H1 (cell line): ENCODE measurements at regions not wholly inside any gene's neighbourhood (a gene's known extent, or its start where the extent isn't known, plus 50 kb on each side); places are given as distances from the start of the nearest gene placed in this dataset.

Experiments
- BACH1 ChIP-seq: IDR thresholded peaks from 2 replicates; pipeline ENCODE4 v1.6.1; 2012; ENCODE audit warnings: low read length, improper control_type of control experiment
- CBX5 ChIP-seq: fragments of 300-800, 300-1000 bp; sonication (generic); IDR thresholded peaks from 2 replicates; pipeline ENCODE4 v1.7.1; 2016; ENCODE audit warnings: antibody characterized with exemption, low read length, low read depth
- CHD1 ChIP-seq: IDR thresholded peaks from 2 replicates; pipeline ENCODE4 v1.6.1; 2012; ENCODE audit warnings: low read depth, low read length, improper control_type of control experiment
- GTF2F1 ChIP-seq: IDR thresholded peaks from 2 replicates; pipeline ENCODE4 v1.6.1; 2012; ENCODE audit warnings: low read depth, low read length, improper control_type of control experiment, borderline replicate concordance
- RBBP5 ChIP-seq: IDR thresholded peaks from 2 replicates; pipeline ENCODE4 v1.7.1; 2012; ENCODE audit warnings: low read depth, mild to moderate bottlenecking, inconsistent platforms, low read length, moderate library complexity, borderline replicate concordance
- SRF ChIP-seq: IDR thresholded peaks from 2 replicates; pipeline ENCODE4 v1.6.1; 2011; ENCODE audit warnings: mild to moderate bottlenecking, low read depth, low read length, moderate library complexity

DNA sequence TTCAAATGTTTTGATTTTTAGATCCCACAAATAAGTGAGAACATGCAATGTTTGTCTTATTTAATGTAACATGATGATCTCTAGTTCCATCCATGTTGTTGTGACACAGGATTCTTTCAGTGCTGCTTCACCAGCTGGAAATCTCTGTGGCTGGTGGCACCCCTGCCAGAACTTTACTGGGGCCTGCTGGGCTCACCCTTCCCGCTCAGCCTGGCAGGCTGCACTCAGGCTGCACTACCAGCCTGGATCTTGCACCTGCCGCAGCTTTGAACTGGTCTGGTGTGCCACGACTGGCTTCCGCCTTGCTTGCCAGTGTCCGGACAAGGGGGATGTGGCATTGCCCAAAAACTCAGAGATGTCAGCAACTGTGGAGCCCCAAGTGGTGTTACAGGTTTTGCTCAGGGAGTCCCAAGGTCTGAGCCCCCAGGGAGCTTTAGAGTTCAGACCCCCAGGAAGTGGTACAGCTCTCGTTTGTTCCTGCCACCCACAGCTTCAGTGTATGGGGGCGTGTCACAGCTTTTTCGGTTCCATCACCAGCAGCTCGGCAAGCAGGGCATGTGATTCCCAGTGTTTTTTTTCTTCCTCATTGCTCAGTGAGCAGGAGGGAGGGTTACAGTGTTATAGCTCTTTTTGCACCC is 72.3 kb upstream of the SYNCRIP start (continued):
- no peak for TF ChIP-seq GTF2F1
- TF ChIP-seq BACH1 = no peak
- TF ChIP-seq RBBP5 = no peak
- TF ChIP-seq CBX5 = no peak
- TF ChIP-seq SRF = no peak
- no peak for TF ChIP-seq CHD1
